HCT116 (cell line): ENCODE measurements at regions not wholly inside any gene's neighbourhood (a gene's known extent, or its start where the extent isn't known, plus 50 kb on each side); places are given as distances from the start of the nearest gene placed in this dataset.

Experiments used
- ATAC-seq: fragments of 200-7000 bp; cut with Tn5 transposase; 2 replicates; pipeline ENCODE4 v1.9.1; 2020; ENCODE audit warnings: mild to moderate bottlenecking, moderate library complexity
- BruUV-seq: library from RNA; stranded (reverse); fragments of 400-500 nt; replicated peaks from 2 replicates; lab custom pipeline; 2021; lab: Mats Ljungman, UMichigan
- CTCF ChIA-PET: fragments of 300-600 bp; sonication (Branson Sonifier 250); formaldehyde crosslinking; loops from one replicate; lab custom pipeline; 2021; ENCODE audit warnings: antibody characterized with exemption; lab: Charles Lee
- POLR2A ChIA-PET: fragments of 300-600, 350-600 bp; sonication (Branson Sonifier 250); formaldehyde crosslinking; loops from one replicate; lab custom pipeline; 2021; ENCODE audit warnings: antibody characterized with exemption; lab: Charles Lee
- RAD21 ChIA-PET, 2 experiments: fragments of 300-600 bp; sonication (Branson Sonifier 250); formaldehyde crosslinking; loops; one replicate each; lab custom pipeline; 2023; ENCODE audit warnings: low total read pairs in 2 of 2; ENCODE audit not compliant: uncharacterized antibody in 2 of 2, unreplicated experiment in 2 of 2, low non-redundant PET in 1 of 2; lab: Charles Lee
- DNase-seq: peaks from one replicate; pipeline ENCODE4 v3.0.0-alpha.2; 2010; ENCODE audit warnings: low read depth, low spot score
- H2AFZ ChIP-seq: fragments of 200-600 bp; shearing (Covaris generic), sonication (generic); 2 replicates; pipeline ENCODE4 v1.6.1; 2017; ENCODE audit warnings: low read depth, mixed run types, mixed read lengths, antibody characterized with exemption, low read length; ENCODE audit not compliant: poor library complexity, severe bottlenecking
- H3K27ac ChIP-seq: 2 replicates; pipeline ENCODE4 v1.5.1; 2012; ENCODE audit warnings: low read depth, low read length
- H3K27me3 ChIP-seq: fragments of 200-600 bp; sonication (generic); 2 replicates; pipeline ENCODE4 v1.6.1; 2016; ENCODE audit warnings: mixed run types, low read length, mixed read lengths; ENCODE audit not compliant: insufficient read depth
- H3K36me3 ChIP-seq, 2 experiments: fragments of 200-500 bp in 1 of 2; fragments of 200-600 bp in 1 of 2; sonication (Bioruptor generic) in 1 of 2; sonication (generic) in 1 of 2; 2 replicates each; pipeline versions ENCODE4 v1.5.1 to v1.6.1; 2014 to 2016; ENCODE audit warnings: low read length in 2 of 2, inconsistent platforms in 1 of 2, mixed read lengths in 1 of 2, mixed run types in 1 of 2; ENCODE audit not compliant: insufficient read depth in 2 of 2, control insufficient read depth in 1 of 2
- H3K4me1 ChIP-seq, 2 experiments: fragments of 200-600 bp in 1 of 2; sonication (generic) in 1 of 2; 2 replicates each; pipeline versions ENCODE4 v1.5.1 to v1.6.1; 2012 to 2017; ENCODE audit warnings: low read length in 2 of 2, inconsistent platforms in 1 of 2, mild to moderate bottlenecking in 1 of 2, mixed read lengths in 1 of 2, mixed run types in 1 of 2, moderate library complexity in 1 of 2; ENCODE audit not compliant: insufficient read depth in 2 of 2, control insufficient read depth in 1 of 2
- H3K4me2 ChIP-seq: fragments of 200-600 bp; sonication (generic); 2 replicates; pipeline ENCODE4 v1.6.1; 2017; ENCODE audit warnings: mixed run types, low read length, mixed read lengths
- H3K4me3 ChIP-seq, 2 experiments: fragments of 200-600 bp in 1 of 2; sonication (generic) in 1 of 2; replicated peaks in 1 of 2; 2 replicates each; pipeline ENCODE4 v1.5.1; 2011 to 2016; ENCODE audit warnings: low read length in 2 of 2, control low read depth in 1 of 2, low read depth in 1 of 2, mild to moderate bottlenecking in 1 of 2, mixed read lengths in 1 of 2, mixed run types in 1 of 2
- H3K79me2 ChIP-seq: fragments of 200-600 bp; sonication (generic); 2 replicates; pipeline ENCODE4 v1.6.1; 2017; ENCODE audit warnings: mild to moderate bottlenecking, mixed run types, low read length, moderate library complexity, mixed read lengths; ENCODE audit not compliant: insufficient read depth
- H3K9ac ChIP-seq: fragments of 200-600 bp; sonication (generic); 2 replicates; pipeline ENCODE4 v1.6.1; 2016; ENCODE audit warnings: low read length, mixed read lengths
- H3K9me2 ChIP-seq: fragments of 200-600 bp; sonication (generic), shearing (Covaris generic); 2 replicates; pipeline ENCODE4 v1.6.1; 2017; ENCODE audit warnings: mixed run types, mild to moderate bottlenecking, moderate library complexity; ENCODE audit not compliant: insufficient read depth
- H3K9me3 ChIP-seq, 2 experiments: fragments of 200-500 bp in 1 of 2; fragments of 200-600 bp in 1 of 2; sonication (Bioruptor generic) in 1 of 2; sonication (generic) in 1 of 2; 2 replicates each; pipeline ENCODE4 v1.6.1; 2014 to 2017; ENCODE audit warnings: low read length in 2 of 2, mixed read lengths in 2 of 2, inconsistent platforms in 1 of 2, low read depth in 1 of 2, mild to moderate bottlenecking in 1 of 2, mixed run types in 1 of 2, moderate library complexity in 1 of 2; ENCODE audit not compliant: control insufficient read depth in 1 of 2, insufficient read depth in 1 of 2
- H4K20me1 ChIP-seq: fragments of 200-600 bp; sonication (generic), shearing (Covaris generic); 2 replicates; pipeline ENCODE4 v1.6.1; 2017; ENCODE audit warnings: mixed run types, mild to moderate bottlenecking, moderate library complexity; ENCODE audit not compliant: insufficient read depth
- CBX3 ChIP-seq: IDR thresholded peaks from 2 replicates; pipeline ENCODE4 v1.6.1; 2012; ENCODE audit warnings: low read depth
- EGR1 ChIP-seq: IDR thresholded peaks from 2 replicates; pipeline ENCODE4 v1.6.1; 2012; ENCODE audit warnings: low read depth
- EZH2 ChIP-seq: fragments of 200-600 bp; sonication (generic); IDR thresholded peaks from 2 replicates; pipeline ENCODE4 v1.6.1; 2017; ENCODE audit warnings: antibody characterized with exemption, mixed run types
- EZH2phosphoT487 ChIP-seq: fragments of 200-600 bp; IDR thresholded peaks from 2 replicates; pipeline ENCODE4 v1.6.1; 2018; ENCODE audit warnings: antibody characterized with exemption, borderline replicate concordance
- FOSL1 ChIP-seq: IDR thresholded peaks from 2 replicates; pipeline ENCODE4 v1.6.1; 2012; ENCODE audit warnings: low read depth
- JUND ChIP-seq: IDR thresholded peaks from 2 replicates; pipeline ENCODE4 v1.6.1; 2012
- POLR2A ChIP-seq: IDR thresholded peaks from 2 replicates; pipeline ENCODE4 v1.7.0; 2011; ENCODE audit warnings: borderline replicate concordance; ENCODE audit not compliant: insufficient read depth, insufficient read length; ENCODE audit errors: extremely low read depth
- POLR2AphosphoS5 ChIP-seq: IDR thresholded peaks from 2 replicates; pipeline ENCODE4 v1.6.1; 2011; ENCODE audit warnings: mild to moderate bottlenecking, low read depth, low read length, moderate library complexity
- REST ChIP-seq: IDR thresholded peaks from 2 replicates; pipeline ENCODE4 v1.6.1; 2012; ENCODE audit warnings: low read depth
- SIN3A ChIP-seq: IDR thresholded peaks from 2 replicates; pipeline ENCODE4 v1.6.1; 2012; ENCODE audit warnings: low read depth
- SP1 ChIP-seq: IDR thresholded peaks from 2 replicates; pipeline ENCODE4 v1.6.1; 2012; ENCODE audit warnings: low read depth
- YY1 ChIP-seq: IDR thresholded peaks from 2 replicates; pipeline ENCODE4 v1.6.1; 2011; ENCODE audit warnings: low read length, low read depth, moderate library complexity, mild to moderate bottlenecking; ENCODE audit not compliant: insufficient replicate concordance; ENCODE audit errors: extremely low read depth
- ZFX ChIP-seq: fragments of 450-650 bp; IDR thresholded peaks from 2 replicates; pipeline ENCODE4 v1.6.1; 2017
- ZNF274 ChIP-seq: fragments of 200-500 bp; sonication (Bioruptor generic); IDR thresholded peaks from 2 replicates; pipeline ENCODE4 v1.6.1; 2014; ENCODE audit warnings: mild to moderate bottlenecking, low read depth, low read length, inconsistent platforms
- intact Hi-C: fragments of 100-400 bp; cut with micrococcal nuclease; formaldehyde crosslinking; loops from 2 replicates; pipeline ENCODE4 v1.10.0; 2022
- TF ChIP-seq, protein P1 (sequence below), 3 experiments: fragments of 200-600 bp in 1 of 3; sonication (generic) in 1 of 3; IDR thresholded peaks in 2 of 3; conservative IDR thresholded peaks in 1 of 3; 2 replicates each; pipeline ENCODE4 v1.5.1; 2012 to 2017; ENCODE audit warnings: low read depth in 2 of 3, low read length in 2 of 3, antibody characterized with exemption in 1 of 3, borderline replicate concordance in 1 of 3, control low read depth in 1 of 3, mild to moderate bottlenecking in 1 of 3, mixed read lengths in 1 of 3, mixed run types in 1 of 3, moderate library complexity in 1 of 3; ENCODE audit not compliant: insufficient read depth in 1 of 3

DNA sequence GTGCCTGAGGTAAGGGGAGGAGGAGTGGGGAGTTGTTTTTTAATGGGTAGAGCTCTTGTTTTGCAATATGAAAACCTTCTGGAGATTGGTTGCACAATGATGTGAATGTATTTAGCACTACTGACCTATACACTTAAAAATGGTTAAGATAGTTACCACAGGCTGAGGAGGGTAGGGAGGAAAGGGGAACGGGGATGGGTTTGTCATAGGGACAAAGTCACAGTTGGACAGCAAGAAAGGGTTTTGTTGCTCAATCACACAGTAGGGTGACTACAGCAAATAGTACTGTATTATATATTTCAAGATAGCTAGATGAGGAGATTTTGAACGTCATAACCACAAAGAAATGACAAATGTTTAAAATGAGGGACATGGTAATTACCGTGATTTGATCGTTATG is 1562.4 kb downstream of the AACS start:
- Histone ChIP-seq H3K27me3 (no peaks in the 10 kb centered on the region), H3K9me2 (no peaks in the 10 kb centered on the region)
- DNase-seq, result no peak

More for the DNA sequence above, 1562.4 kb downstream of the AACS start:
- no TSS peak for BruUV-seq
- ChIA-PET CTCF (no interaction called here), POLR2A (no interaction called here), RAD21 (no interaction called here)
- no peak for TF ChIP-seq YY1
- no peak for TF ChIP-seq SP1
- no peak for TF ChIP-seq FOSL1
- TF ChIP-seq, protein P1, sequence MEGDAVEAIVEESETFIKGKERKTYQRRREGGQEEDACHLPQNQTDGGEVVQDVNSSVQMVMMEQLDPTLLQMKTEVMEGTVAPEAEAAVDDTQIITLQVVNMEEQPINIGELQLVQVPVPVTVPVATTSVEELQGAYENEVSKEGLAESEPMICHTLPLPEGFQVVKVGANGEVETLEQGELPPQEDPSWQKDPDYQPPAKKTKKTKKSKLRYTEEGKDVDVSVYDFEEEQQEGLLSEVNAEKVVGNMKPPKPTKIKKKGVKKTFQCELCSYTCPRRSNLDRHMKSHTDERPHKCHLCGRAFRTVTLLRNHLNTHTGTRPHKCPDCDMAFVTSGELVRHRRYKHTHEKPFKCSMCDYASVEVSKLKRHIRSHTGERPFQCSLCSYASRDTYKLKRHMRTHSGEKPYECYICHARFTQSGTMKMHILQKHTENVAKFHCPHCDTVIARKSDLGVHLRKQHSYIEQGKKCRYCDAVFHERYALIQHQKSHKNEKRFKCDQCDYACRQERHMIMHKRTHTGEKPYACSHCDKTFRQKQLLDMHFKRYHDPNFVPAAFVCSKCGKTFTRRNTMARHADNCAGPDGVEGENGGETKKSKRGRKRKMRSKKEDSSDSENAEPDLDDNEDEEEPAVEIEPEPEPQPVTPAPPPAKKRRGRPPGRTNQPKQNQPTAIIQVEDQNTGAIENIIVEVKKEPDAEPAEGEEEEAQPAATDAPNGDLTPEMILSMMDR (IDR thresholded peaks at IDR 0.05 in 2 of 3, conservative IDR thresholded peaks at IDR 0.05 in 1 of 3; ENCODE audit: borderline replicate concordance in 1 of 3, insufficient read depth in 1 of 3, low read depth in 2 of 3, low read length in 2 of 3), result no peak
- TF ChIP-seq POLR2A, result no peak
- no peak for TF ChIP-seq ZNF274
- no peak for TF ChIP-seq POLR2AphosphoS5
- no peak for TF ChIP-seq REST
- no peak for TF ChIP-seq CBX3
- TF ChIP-seq EZH2, result no peak
- TF ChIP-seq ZFX, result no peak
- no peak for TF ChIP-seq EGR1
- no peak for TF ChIP-seq SIN3A
- TF ChIP-seq EZH2phosphoT487, result no peak
- no peak for TF ChIP-seq JUND
- Histone ChIP-seq H3K9me3 (peaks cover 0 to 7% of the 10 kb centered on the region in 2 experiments; a peak in 2 of 4 replicates), H3K9ac (no peak overlapping the region), H3K36me3 (no peaks in the 10 kb centered on the region), H2AFZ (no peak overlapping the region), H3K79me2 (no peaks in the 10 kb centered on the region), H3K4me1 (no peaks in the 10 kb centered on the region), H3K27ac (no peak overlapping the region), H4K20me1 (no peaks in the 10 kb centered on the region), H3K4me2 (no peak overlapping the region), H3K4me3 (no peak overlapping the region)
- intact Hi-C loops, result no loop called here
- no peak for ATAC-seq
